Sciatic nerve (tissue), 2 donors: ENCODE measurements at regions not wholly inside any gene's neighbourhood (a gene's known extent, or its start where the extent isn't known, plus 50 kb on each side); places are given as distances from the start of the nearest gene placed in this dataset.

Source experiments
- ATAC-seq: fragments of 200-7000 bp; cut with Tn5 transposase; one replicate; pipeline ENCODE4 v1.9.1; 2020; ENCODE audit warnings: mild to moderate bottlenecking, moderate library complexity
- DNase-seq: peaks from one replicate; pipeline ENCODE4 v3.0.0-alpha.2; 2020; ENCODE audit warnings: low spot score
- intact Hi-C: fragments of 100-400 bp; cut with DNase I; formaldehyde crosslinking; loops from one replicate; pipeline ENCODE4 v1.14.2; 2022
- donor health status: DM: no; HTN: no; CAD: no.
- donor health status: DM: no; HTN: no; CAD: no.

GRCh38 chr7:84317536-84317935 lies 122.9 kb upstream of the SEMA3A start:
- no peak for DNase-seq
- intact Hi-C loops = no loop called here
- ATAC-seq = no peak

DNA sequence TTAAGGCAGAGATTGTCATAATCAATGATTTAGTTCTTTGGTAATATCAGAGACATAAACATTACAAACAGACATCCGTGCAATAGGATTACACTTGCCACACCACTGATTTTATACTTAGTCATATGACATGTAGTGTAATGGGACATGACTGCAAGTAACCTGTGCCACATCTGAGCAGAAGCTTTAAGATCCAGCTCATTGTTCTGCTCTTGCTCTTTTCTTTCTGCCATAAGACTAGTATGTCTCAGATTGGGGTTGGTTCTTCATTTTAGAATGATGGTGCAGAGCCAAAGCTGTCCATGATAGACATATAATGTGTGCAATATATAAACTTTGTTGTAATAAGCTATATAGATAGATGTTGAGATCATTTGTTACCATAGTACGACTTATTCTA lies 119.7 kb upstream of the SEMA3A start:
- no peak for ATAC-seq
- intact Hi-C loops = no loop called here
- no peak for DNase-seq

- intact Hi-C loops = no loop called here
- ATAC-seq = no peak
- no peak for DNase-seq
Measured at GRCh38 chr7:84304407-84304806, 109.8 kb upstream of the SEMA3A start.

- DNase-seq = no peak
- no peak for ATAC-seq
- intact Hi-C loops = no loop called here
Measured at GRCh38 chr7:84302949-84303348, 108.4 kb upstream of the SEMA3A start.

GRCh38 chr7:84297616-84298015 lies 103.0 kb upstream of the SEMA3A start:
- DNase-seq (no peak), ATAC-seq (no peak)
- intact Hi-C loops = no loop called here

- ATAC-seq (no peak), DNase-seq (no peak)
- intact Hi-C loops = no loop called here
Measured at GRCh38 chr7:84294847-84295455, 100.4 kb upstream of the SEMA3A start.

- intact Hi-C loops = no loop called here
- DNase-seq (no peak), ATAC-seq (no peak)
Measured at GRCh38 chr7:84294391-84294790, 99.8 kb upstream of the SEMA3A start.

DNA sequence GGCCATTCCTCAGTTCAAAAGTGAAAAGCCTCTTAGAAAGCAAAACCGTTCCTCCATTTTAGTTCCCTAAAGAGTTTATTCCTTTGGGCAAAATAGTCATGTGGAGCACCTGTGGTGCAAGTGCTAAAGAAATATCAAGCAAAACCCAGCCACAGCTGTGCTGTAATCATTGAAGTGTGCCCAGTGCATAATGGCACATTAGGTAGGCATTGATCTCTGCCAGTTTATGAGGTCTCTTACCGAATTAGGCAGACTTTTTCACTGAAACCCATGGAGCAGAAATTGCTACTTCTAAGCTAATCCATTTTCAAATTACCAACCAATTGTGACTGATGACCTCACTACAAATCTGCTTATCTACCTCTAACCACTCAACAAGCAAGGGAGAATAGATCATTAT lies 97.2 kb upstream of the SEMA3A start:
- no peak for DNase-seq
- intact Hi-C loops = no loop called here
- no peak for ATAC-seq

GRCh38 chr7:84283798-84284197 lies 89.2 kb upstream of the SEMA3A start:
- ATAC-seq (no peak), DNase-seq (no peak)
- intact Hi-C loops = no loop called here

- ATAC-seq (no peak), DNase-seq (no peak)
- intact Hi-C loops = no loop called here
Measured at GRCh38 chr7:84281518-84281917, 86.9 kb upstream of the SEMA3A start.

DNA sequence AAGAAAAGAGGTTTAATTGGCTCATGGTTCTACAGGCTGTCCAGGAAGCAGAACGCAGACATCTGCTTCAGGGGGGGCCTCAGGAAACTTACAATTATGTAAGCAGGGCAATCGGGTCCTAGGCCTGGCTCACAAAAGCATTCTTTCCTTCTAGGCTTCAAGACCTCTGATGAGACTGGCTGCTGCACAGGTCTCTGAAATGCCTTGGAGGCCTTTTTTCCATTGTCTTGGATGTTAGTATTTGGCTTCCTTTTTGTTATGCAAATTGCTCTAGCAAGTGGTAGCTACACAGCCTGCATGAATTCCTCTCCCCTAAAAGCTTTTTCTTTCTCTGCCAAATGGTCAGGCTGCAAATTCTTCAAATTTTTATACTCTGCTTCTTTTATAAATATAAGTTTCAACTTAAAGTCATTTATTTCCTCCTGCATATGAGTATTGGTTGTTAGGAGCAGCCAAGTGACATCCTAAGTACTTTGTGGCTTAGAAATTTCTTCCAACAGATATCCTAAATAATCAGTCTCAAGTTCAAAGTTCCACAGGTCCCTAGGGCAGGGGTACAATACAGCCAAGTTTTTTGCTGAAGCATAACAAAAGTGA lies 83.1 kb upstream of the SEMA3A start:
- no peak for DNase-seq
- no peak for ATAC-seq
- intact Hi-C loops = no loop called here

DNA sequence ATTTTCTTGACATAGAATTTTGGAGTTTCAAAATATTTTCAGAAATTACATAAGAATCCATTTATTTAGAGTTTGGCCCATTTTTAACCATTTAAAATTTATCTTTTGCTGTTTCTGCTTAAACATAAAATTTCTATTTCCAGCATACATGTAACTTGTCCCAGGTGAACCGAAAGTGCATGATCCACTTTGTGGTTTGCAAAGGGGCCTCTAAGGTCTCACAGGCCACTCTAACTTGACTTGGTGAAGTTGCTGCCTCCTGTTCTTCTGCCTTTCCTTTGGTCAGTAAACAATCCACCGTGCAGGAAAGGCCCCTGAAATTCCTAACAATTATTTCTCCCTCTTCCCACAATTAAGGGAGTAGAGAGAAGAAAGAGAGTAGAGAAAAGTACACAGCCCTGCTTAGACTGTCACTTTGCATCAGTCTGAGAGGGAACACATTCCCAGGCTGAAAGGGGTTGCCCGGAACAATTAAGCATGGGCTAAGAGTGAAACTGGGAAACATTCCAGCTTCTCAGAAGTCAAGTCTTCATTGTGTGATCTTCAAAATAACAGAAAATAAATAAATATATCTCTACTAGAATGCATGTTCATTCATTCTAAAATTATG lies 79.5 kb upstream of the SEMA3A start:
- intact Hi-C loops = no loop called here
- ATAC-seq (no peak), DNase-seq (no peak)

DNA sequence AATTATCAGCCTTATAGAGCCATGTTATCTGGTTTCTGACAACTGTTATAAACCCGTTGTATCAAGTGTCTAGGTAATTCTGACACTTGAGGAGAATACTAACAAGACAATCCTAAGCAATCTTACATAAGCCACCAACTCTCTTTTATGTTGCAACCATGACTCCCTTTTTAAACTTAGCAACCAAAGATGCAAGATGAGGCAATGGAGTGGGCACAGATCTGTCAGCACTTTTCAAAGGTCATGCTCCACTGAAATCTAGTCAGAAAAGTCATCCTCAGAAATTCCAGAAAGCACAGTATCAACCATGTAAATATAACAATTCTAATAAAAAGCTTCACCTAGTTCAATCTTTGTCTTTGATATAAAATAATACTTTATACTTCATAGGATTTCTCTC lies 77.0 kb upstream of the SEMA3A start:
- no peak for ATAC-seq
- DNase-seq = no peak
- intact Hi-C loops = no loop called here

GRCh38 chr7:84264396-84264795 lies 69.8 kb upstream of the SEMA3A start:
- ATAC-seq (no peak), DNase-seq (no peak)

DNA sequence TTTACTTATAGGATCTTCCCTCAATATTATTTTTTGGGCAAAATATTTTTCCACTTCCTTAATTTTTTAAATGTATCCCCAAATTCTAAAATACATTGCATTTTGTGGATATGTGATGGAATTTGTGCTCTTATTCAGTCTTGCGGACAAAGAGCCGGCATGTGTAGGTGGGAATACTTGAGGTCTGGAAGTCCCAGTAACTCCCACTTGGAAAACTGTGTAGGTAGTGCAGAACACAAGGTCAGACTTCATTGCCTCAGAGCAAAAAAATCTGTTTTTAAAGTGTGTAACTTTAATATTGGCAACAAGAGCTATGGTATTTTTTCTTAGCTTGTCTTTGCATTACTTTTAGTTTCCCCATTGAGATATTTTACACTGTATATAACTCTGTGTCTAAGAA lies 68.5 kb upstream of the SEMA3A start:
- ATAC-seq (no peak), DNase-seq (no peak)
- intact Hi-C loops = no loop called here

More at GRCh38 chr7:84264396-84264795, 69.8 kb upstream of the SEMA3A start:
- intact Hi-C loops = no loop called here

- ATAC-seq (no peak), DNase-seq (no peak)
- intact Hi-C loops = no loop called here
Measured at GRCh38 chr7:84261509-84261908, 66.9 kb upstream of the SEMA3A start.

DNA sequence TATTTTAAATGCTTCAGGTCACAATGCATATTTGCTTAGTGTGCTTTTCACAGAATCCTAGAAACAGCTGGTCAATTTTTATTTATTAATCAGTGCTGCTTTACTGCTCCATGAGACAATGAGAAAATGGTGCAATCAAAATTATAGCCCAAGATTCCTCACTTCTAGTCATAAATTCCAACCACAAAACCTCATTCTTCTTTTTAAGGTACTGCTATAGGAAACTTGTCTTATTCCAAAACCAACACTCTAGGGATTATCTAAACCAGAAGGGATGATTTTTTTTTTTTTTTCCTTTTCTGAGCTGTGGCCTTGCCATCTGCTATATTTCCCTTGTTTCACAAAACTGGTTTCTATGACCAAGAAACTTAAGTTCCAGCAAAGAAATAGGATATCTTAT lies 64.0 kb upstream of the SEMA3A start:
- DNase-seq (no peak), ATAC-seq (no peak)
- intact Hi-C loops = no loop called here

- intact Hi-C loops = no loop called here
- no peak for ATAC-seq
- DNase-seq = no peak
Measured at GRCh38 chr7:84256571-84256971, 62.0 kb upstream of the SEMA3A start.

GRCh38 chr7:84251277-84251781 lies 56.7 kb upstream of the SEMA3A start:
- ATAC-seq = no peak
- intact Hi-C loops = no loop called here
- no peak for DNase-seq

DNA sequence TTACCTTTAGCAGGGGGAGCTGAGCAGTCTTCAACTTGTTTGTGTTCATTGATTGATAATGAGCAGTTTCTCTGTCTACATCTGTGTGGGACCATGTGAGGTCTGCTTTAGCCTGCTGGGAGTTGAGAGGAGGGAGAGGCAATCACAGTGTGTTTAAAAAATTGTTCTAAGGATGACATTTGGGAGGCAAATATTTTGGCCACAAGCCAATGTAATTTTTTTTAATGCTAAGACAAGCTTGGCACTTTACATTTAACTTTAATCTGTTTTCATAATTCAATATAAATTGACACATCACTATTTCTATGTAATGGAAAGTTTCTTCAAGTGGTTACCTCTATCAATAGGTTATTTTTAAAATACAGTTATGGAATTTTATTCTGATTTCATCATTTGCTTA lies 55.9 kb upstream of the SEMA3A start:
- ATAC-seq (no peak), DNase-seq (no peak)
- intact Hi-C loops = no loop called here

DNA sequence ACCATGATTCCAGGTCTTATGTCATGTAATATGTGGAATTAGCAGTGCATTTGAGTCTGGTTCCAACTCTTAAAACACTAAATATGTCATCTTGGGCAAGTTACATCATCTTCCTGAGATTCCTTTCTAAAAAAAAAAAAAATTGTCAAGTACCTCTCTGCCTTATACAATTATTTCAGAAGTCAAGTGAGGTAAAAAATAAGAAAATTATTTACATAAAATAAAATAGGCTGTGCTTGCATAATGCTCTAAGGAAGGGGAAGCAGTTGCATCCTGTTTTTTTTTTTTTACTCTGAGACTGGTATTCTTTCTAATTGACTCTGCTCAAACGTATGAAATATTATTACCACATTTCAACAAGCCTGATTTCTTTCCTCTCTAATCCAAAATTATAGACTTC lies 55.1 kb upstream of the SEMA3A start:
- ATAC-seq = no peak
- intact Hi-C loops = no loop called here
- no peak for DNase-seq
